GM12865 (cell line): ENCODE measurements at regions not wholly inside any gene's neighbourhood (a gene's known extent, or its start where the extent isn't known, plus 50 kb on each side); places are given as distances from the start of the nearest gene placed in this dataset.

ENCODE experiments used
- DNase-seq: peaks from one replicate; pipeline ENCODE4 v3.0.0; 2010; ENCODE audit warnings: low read depth
- H3K4me3 ChIP-seq: 2 replicates; pipeline ENCODE4 v1.5.1; 2011; ENCODE audit warnings: mild to moderate bottlenecking, low read depth, low read length, control low read depth
- TF ChIP-seq, protein P1 (sequence below): IDR thresholded peaks from 2 replicates; pipeline ENCODE4 v1.5.1; 2011; ENCODE audit warnings: low read length, control low read depth, low read depth, inconsistent platforms; ENCODE audit not compliant: insufficient read depth; ENCODE audit errors: missing control alignments

- no peak overlapping the region for H3K4me3 ChIP-seq
- DNase-seq = no peak
- TF ChIP-seq, protein P1, sequence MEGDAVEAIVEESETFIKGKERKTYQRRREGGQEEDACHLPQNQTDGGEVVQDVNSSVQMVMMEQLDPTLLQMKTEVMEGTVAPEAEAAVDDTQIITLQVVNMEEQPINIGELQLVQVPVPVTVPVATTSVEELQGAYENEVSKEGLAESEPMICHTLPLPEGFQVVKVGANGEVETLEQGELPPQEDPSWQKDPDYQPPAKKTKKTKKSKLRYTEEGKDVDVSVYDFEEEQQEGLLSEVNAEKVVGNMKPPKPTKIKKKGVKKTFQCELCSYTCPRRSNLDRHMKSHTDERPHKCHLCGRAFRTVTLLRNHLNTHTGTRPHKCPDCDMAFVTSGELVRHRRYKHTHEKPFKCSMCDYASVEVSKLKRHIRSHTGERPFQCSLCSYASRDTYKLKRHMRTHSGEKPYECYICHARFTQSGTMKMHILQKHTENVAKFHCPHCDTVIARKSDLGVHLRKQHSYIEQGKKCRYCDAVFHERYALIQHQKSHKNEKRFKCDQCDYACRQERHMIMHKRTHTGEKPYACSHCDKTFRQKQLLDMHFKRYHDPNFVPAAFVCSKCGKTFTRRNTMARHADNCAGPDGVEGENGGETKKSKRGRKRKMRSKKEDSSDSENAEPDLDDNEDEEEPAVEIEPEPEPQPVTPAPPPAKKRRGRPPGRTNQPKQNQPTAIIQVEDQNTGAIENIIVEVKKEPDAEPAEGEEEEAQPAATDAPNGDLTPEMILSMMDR = no peak
These were observed 200.3 kb upstream of the SVIL start for GRCh38 chr10:29835055-29835454.

GRCh38 chr10:29830531-29831512, 196.1 kb upstream of the SVIL start:
- TF ChIP-seq, protein P1 = no peak
- no peak for DNase-seq
- H3K4me3 ChIP-seq = no peak overlapping the region

DNA sequence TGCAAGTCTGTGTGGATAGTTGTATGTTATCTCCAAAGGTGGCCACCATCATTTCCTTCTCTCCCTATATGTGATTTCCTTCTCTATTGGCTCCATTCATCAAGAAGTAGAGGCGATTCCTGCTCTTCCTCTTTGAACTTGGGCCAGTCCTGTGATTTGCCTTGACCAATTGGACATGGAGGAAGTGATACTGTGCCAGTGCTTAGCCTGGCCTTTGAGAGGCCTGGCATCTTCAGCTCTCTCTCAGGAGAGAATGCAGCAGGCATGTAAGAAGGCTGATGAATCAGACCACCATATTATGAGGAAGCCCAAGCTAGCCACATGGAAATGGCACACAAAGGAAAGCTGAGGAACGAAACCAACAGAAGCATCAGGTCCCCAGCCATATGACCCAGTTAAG, 195.0 kb upstream of the SVIL start:
- H3K4me3 ChIP-seq = no peak overlapping the region
- TF ChIP-seq, protein P1 = no peak
- DNase-seq = no peak

DNA sequence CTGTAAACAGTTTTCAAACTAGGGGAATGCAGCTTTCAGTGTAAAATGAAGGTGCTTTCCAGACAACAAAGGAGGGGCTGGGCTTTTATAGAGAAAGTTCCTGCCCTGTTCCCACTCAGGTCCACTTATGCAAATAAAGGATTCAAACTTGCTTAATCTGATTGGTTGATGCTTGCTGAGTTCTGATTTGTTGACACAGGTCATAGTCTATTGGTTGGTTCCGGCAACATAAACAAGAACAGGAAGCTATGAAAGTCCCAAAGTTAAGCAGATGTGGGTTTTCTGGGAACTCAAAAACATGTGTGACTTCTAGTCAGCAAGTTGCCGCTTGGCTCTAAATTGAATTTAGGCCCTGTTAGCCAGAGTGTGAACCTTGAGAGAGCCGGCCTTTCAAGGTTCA, 194.2 kb upstream of the SVIL start:
- DNase-seq = no peak

GRCh38 chr10:29828440-29828894, 193.7 kb upstream of the SVIL start:
- no peak overlapping the region for H3K4me3 ChIP-seq

More for the DNA sequence above, 194.2 kb upstream of the SVIL start:
- H3K4me3 ChIP-seq = no peak overlapping the region
- TF ChIP-seq, protein P1 = no peak

GRCh38 chr10:29827512-29827911, 192.7 kb upstream of the SVIL start:
- no peak overlapping the region for H3K4me3 ChIP-seq
- DNase-seq = no peak
- TF ChIP-seq, protein P1 = no peak

More at GRCh38 chr10:29828440-29828894, 193.7 kb upstream of the SVIL start:
- TF ChIP-seq, protein P1 = no peak
- no peak for DNase-seq
